Activated naive CD4-positive, alpha-beta T cell treated with anti-CD3 and anti-CD28 coated beads, Interleukin-2, amount 50 U/mL, for 16 hours (primary cell): ENCODE measurements at regions not wholly inside any gene's neighbourhood (a gene's known extent, or its start where the extent isn't known, plus 50 kb on each side); places are given as distances from the start of the nearest gene placed in this dataset.

Experiments used
- DNase-seq: peaks from one replicate; pipeline ENCODE4 v3.0.0-alpha.2; 2020

DNA sequence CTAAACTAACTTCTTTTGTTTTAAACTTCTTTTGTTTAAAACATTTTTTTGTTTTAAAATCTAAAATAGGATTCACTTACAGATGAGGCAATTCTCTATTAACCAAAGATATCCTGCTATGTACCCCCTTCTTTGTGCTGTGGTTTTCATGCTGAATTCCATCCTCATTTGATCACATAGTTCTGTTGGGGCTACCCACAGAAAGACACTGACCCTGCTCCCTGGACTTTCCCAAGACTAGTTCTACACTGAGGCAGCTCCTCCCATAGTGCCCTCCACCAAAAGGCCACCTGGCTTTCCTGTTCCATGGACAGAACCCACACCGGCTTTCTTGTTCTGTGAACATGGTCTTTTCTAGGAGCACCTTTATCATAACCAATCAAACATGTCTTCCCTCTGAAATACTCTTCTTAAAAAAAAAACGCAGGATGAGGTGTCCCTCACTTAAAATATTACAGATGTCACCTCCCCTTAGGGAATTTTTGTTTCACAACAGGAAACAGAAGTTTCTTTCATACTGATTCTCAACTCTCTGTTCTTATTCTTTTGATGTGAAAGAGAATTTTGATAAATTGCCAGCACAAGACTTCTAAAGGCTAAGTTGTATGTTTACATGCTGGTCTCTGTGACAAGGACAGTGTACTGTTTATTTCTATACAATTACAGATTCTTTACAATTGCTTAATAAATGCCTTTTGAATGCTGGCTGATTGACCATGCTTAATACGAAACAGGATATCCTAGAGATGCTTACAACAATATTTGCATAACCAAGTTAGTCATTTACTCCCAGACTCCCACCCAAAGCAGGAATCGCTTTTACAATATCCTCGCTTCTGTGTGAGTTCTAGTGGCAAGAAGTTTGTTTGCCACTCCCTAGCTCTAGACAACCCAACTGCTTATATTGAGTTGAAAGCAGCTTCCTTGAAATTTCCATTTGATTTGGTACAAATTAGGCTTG, 300.4 kb downstream of the DTWD2 start:
- no peak for DNase-seq

DNA sequence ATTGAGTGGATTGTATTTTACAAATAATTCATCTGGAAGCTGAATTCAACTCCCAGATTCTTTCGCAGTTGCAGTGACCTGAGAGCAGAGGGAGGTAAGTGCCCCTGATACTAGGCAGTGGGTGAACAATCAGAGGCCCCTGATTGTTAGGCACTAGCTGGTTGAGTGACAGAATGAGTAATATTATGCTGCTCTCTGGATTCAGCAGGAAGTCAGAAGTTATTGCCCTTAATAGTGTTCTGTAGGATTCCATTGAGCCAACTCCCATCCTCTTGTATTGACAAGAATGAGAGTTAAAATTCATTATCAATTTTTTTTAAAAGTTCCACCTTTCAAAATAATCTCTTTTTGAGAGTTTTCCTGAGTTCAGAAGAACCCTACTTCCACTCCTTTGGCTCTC, 301.2 kb downstream of the DTWD2 start:
- DNase-seq = no peak

DNA sequence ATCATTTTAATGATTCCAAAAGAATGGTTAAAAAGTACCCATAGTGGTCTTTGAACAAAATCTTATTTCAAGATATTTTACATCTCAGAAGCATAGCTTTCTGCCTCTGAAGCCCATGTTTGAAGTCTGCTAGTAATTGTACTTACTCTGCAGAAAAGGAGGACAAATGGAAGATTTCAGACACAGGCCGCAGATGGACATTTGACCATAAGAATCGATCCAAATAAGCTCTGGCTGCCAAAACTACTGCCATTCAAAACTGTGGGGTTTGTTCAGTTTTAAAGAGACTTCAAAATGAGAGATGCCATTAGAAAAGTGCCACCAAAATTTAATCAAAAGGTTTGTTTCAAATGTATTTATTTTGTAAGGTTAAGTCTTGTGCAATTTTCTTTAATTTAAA, 306.7 kb downstream of the DTWD2 start:
- no peak for DNase-seq

DNA sequence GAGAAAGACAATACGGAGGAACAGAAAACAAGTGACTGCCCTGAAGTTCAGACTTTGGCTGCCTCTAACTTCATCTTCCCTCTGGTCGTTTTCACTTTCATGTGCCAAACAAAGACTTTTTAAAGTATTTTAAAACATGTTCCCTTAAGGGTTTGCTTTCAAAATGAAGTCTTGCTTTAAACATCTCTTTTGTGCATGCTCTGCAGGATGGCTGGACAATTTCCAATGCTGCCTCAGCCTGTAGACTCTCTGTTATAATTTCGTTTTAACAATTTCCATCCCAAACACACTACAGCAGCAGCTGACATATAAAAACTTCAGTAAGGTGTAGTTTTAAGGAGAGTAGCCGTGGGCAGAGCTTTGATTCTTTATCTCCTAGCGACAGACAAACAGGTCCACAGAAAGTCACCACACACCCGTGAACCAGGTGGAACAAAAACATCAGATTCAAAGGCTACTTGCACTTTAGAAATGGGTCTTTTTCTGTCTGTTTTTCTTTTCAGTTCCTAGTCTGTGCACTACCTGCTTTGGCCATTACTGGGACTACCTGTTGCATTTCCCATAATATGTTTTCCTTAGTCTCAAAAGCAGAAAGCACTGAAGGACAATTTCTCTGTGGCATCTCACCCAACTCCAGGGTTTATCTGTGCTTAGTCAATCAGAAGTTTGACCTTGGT, 308.9 kb downstream of the DTWD2 start:
- DNase-seq = no peak

DNA sequence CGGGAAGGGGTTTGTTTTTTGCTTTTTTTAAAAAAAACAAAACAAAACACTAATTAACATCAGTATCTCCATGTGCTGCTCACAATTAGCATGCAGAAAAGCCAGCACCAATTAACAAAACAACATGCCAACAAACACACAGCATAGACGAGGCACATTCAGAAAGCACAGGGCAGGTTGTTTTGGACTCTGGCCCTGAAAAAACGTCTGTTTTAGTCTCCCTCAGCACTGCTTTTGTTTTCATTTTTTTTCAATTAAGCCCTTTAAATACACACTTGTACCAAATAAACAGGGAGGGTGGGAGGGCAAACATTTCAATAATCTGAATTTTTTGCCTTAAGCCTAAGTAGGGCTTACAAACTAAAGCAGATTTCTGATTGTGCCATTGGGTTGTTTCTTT, 309.6 kb downstream of the DTWD2 start:
- no peak for DNase-seq

DNA sequence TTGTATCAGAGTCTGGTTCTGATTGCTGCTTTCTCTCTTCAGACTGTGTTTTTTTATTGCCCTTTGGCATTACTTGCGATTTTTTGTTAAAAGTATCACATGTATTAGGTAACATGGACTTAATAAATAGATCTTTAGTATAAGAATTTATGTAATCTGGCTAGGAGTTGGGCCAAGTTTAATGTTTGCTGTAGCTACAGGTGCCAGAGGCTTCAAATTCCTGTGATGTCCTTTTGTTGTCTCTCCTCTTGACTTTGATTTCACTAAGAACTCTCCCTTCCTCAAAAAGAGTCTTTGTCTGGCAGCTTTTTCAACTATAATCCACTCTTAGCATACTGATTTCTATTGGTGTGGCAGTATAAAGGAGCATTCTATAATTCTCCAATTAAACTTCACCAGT, 313.1 kb downstream of the DTWD2 start:
- DNase-seq = no peak

DNA sequence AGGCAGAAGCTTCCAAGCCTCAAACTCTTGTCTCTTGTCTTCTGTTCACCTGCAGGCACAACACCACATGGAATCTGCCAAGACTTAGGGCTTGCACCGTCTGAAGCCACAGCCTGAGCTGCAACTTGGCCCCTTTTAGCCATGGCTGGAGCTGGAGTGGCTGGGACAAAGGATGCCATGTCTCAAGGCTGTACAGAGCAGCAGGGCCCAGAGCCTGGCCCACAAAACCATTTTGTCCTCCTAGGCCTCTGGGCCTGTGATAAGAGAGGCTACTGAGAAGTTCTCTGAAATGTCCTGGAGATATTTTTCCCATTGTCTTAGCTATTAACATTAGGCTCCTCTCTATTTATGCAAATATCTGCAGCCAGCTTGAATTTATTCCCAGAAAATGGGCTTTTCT, 330.8 kb downstream of the DTWD2 start:
- no peak for DNase-seq

DNA sequence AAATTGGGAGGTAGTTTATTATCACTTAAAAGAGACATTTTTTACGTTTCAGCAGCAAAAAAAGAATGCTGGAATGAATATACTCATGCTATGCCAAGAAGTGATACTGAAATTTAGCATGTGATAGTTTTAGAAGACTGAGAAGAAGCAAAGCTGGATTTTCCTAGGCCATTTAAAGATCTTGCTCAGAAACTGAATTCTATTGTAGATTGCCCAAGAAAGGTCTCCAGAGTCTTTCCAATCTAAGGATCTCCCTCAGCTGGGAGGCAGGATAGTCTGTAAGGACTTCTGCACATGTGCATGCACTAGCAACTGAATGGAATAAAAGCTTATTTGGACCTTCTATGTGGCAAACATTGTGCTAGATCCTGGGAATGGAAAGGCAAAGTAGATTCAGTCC, 334.5 kb downstream of the DTWD2 start:
- no peak for DNase-seq

DNA sequence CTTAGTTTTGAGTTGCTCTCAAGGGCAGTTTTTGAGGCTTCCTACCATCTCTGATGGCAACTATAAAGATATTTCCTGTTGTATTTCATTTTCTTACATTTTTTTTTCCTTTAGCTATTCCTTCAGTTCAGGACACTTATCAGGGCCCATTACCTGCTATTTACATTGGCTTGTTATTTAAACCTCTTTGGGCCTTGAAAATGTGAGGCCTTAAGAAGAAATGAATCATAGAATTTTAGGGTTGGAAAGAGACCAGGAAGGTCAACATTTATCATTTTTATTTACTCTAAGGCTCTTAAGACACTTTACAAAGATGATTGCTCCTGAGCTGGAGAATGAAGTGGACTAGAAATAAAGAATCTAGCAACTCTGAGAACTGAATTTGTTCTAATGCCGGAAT, 335.2 kb downstream of the DTWD2 start:
- DNase-seq = no peak

DNA sequence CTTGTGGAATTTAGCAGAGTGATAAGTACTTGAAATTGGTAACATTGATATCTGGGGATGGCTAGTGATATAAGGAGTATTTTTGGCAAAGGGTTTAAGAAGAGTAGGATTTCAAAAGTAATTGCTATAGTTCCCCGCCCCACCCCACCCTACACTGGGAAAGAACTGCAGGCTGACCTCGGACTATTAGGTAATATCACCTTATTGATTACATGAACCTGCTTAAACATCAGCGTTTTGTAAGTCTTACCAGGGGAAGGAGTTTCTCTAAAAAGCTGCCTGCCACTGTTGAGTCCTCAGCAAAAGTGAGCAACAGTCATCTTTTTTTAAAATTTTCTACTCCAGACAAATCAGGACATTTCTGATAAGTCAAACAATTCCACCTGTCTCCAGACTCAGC, 337.3 kb downstream of the DTWD2 start:
- DNase-seq = no peak

DNA sequence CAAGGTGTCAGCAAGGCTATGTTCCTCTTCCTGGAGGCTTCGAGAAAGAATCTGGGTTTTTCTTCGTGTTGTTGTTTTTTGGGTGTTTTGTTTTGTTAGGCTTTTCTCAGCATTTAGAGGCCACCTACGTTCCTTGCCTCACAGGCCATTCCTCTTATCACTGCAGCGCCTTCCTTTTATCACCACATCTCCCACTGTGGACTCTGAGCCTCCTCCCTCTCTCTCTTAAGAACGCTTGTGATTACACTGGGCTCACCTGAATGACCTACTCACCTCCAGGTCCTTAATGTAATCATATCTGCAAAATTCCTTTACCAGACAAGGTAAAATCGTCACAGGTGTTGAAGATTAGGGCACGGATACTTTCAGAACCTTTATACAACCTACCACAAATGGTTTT, 340.8 kb downstream of the DTWD2 start:
- no peak for DNase-seq

DNA sequence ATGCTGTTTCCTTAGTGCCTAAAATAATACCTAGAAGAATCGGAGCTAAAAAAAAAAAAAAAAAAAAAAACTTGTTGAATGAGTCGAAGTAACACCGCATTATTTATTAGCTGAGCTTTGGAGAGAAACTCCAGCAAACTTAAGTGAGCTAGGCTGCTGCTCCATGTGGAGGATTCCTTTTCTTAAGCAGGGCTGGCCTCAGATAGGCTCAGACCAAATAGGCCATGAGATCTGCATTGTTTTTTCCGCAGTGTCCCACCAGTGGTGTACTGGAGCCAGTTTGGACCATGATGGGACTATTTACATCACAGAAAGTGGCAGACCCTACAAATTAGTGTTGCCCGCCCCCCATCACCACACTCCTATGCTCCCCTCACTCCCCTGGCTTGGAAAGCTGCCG, 341.4 kb downstream of the DTWD2 start:
- no peak for DNase-seq

DNA sequence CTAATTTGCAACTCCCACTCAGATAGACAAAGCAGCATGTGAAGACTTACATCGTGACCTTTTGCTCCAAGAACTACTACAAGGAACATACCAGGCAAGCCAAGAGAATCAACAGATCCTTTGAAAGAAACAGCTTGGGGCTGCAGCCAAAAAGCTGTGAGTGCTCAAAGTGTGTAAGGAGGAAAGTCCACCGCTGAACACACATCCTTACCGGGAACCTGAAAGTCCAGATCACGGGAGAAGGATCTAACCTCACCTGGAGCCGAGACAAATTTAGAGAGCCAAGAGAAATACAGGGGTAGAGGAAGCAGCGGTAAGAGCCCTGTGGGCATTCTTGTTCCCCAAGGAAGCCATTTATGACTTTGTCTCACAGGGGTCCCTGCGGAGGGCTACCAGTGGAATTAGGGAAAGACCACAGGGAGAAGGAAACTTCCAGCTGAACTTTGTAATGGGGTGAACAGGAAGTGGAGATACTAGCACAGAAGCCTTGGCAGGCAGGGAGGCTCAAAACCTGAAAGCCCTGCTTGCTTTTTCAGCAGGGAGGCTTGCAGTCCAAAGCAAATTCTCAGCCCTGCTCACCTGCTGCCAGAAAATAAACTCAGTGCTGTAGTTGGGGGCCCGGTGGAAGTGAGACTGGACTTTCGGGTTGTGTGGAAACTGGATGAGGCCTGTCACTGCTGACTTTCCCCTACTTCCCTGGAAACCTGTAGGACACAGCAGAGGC, 350.2 kb downstream of the DTWD2 start:
- DNase-seq = no peak

DNA sequence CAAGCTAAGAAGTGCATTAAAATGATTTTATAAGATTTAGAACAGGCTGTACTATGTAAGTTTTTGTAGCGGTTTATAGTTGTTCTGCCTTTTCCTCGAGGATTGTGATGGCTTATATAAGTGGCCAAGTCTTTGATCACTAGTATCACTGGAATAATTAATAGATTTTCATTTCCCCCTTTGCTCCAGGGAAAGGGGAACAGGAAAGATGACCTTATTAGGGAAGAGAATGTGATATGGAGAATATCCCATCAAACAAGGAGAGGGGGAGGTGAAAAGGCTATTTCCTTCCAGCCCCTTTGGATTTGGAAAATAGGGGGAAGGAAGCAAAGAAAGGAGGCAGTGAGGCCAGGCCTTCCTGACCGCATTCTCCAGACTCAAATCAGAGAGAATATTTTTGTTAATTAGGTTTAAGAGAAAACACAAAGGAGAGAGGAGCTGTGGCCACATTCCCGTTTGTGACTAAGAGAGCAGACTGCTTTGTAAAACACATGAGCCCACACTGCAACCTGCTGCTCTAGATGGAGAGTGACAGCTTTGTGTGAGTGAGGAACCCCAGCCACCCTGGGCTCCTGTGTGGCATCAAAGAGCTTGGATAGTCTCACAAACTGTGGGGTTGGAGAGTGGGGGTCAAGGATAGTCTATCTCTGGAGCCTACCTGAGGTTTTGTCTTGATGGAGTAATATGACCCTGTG, 359.5 kb downstream of the DTWD2 start:
- no peak for DNase-seq

DNA sequence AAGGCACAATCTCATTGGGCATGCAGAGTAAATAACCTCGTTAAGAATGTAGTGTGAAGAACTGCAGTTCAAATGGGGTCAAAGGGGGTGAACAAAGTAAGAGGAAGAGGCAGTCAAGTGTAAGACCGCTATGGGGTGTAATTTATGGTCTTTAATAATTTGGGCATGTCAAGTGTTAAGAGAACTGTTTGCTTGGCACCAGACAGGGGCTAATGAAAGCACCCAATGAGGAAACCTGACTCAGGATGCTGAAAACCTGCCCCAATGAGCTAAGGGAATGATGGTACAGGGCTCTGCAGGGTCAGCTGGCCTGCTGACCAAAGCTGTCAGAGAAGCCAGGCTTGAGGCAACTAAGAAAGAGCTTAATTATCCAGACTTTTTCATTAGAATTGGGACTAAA, 368.1 kb downstream of the DTWD2 start:
- DNase-seq = no peak

DNA sequence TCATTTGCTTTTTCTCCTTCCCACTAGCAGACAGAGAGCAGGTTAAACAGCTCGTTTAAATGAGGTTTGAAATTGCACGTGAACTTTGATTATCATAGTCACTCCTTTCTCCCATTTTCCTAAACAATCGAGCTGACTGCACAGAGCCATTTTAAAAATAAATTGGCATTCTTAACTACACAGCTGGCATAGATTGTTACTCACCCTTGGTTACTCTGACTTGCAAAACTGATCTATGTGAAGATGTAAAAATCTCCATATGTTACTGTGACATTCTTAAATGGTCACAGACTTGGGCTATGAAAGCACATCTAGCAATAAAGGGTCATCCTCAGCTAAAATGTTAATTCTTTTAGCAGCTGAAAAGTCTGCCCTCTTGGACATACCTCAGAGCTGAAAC, 368.5 kb downstream of the DTWD2 start:
- DNase-seq = no peak

DNA sequence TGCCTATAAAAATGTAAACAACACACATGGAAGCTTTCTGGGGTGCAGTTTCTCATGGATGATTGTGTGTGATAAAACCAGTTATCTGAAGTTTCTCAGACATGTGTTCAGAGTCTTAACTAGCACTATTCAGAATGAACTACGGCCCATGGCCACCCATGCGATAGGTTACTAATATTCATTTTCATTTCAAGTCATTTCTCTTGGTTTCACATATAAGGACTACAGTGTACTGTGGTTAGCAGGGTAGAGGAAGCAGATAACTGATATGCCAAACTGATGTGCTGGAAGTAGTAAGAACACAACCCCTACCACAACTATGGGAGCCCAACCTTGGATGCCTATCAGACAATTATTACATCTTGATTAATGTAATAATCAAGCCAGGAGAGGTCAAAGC, 372.1 kb downstream of the DTWD2 start:
- no peak for DNase-seq

DNA sequence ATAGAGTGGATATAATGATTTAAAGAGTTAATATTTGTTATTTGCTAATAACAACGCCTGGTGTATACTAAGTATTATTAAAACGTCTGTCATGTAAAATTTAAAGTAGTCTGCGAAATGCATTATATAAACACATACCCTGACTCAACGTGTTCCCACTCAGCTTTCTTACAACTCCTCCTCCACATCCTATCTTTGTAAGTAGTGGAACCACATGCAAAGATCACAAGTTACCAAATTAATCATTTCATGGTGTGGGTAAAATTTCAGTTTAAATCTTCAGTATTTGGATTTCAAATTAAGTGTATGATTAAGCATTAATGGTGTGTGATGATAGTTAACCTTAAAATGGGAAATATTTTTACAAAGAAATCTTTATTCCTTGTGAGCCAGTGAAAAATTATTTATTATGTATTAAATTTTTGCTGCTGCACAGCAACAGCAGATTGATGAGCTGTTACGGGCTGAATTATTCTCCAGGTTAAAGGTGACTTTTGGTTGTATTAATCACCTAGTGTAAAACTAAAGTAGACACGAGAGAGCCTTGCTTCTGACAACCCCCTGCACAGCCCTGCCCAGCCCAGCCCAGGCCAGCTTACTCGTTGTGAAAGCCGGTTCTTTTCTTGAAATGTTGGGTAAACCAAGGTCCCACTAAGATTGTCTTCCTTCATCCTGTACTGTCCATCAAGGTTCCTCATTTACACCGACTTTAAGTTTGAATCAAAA, 373.5 kb downstream of the DTWD2 start:
- no peak for DNase-seq

DNA sequence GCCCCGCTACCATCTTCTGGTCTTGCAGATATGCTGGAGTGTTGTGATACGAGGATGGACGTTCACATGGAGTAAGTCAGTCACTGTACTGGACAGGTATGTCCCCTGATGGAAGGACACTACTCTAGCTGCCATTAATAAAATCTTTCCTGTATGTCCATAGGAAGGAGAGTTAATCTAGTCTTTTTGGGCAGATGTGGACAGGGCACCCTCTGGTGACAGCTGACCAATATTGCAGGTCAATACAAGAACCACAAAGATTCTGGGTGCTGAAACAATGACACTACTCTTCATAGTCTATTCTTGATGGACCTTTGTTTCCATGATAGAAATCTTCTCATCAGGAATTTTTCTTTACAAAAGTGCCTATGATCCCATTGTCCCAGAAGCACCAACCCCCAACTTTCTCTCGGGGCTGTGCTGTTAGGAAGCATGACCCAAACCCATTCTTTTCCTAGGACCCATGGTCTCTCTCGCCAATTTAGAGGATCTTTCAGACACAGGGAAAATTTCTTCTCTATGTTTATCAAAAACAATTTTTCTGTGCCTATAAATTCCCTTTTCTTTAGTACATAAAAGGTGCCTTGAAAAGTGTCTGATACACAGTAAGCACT, 376.9 kb downstream of the DTWD2 start:
- DNase-seq = no peak

DNA sequence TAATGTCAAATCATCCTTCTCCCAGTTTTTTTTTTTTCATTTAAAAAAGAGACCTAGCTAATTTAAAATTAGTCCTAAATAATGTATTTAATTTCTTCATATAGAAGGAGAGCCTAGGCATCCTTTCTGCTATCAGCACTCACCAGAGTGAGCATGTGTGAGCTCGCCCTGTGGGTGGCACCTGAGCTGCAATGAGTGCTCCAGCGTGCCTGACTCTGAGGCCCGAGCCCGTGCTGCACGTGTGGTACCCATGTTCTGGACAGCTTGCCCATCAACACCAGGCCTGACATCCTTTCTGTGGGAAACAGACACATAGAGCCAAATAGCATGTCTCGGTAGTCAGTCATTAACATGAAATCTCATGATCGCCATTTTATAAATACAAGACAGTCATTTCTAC, 381.4 kb downstream of the DTWD2 start:
- no peak for DNase-seq

DNA sequence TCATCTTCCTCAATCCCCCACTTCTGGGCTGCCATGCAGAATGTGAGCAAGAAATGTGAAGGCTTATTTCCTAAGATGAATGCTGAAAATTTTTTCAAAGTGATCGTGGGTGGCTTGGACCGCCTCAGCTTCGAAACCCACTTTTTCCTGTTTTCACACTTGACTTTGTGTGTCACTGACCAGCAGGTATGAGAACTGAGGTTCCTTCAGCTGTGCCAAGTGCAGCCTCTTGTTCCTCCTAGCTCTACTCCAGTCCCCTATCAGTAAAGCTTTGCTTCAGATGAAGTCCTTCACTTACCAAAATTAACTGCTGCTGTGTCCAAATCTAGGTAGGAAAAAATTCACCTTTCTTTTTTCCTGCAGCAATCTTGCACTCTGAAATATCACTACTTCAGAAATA, 382.6 kb downstream of the DTWD2 start:
- no peak for DNase-seq

DNA sequence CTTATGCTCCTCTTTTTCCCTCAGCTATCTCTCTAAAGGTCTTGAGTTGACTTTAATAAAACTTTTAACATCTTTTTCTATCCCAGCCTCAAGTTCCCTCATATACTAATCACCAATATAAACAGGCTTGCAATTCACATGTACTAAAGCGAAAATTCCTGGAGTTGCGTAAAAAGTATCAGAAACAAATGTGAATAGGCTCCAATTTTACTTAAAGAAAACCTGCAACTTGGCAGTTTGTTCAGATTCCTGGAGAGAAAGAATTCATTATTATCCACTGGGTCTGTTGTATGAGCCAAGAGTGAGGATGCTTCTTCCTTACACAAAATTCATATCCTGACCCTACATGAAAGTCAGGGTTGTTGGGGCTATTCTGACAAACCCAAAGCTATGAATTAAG, 384.2 kb downstream of the DTWD2 start:
- DNase-seq = no peak
